SK-N-SH treated with all-trans-retinoic acid at 6 μM for 48 hours (cell line): ENCODE measurements at regions not wholly inside any gene's neighbourhood (a gene's known extent, or its start where the extent isn't known, plus 50 kb on each side); places are given as distances from the start of the nearest gene placed in this dataset.

Source experiments
- CREB5 ChIP-seq: fragments of 250-450 bp; sonication (Bioruptor Pico); IDR thresholded peaks from 2 replicates; pipeline ENCODE4 v1.5.1; 2020; ENCODE audit warnings: low read depth, mild to moderate bottlenecking, moderate library complexity
- RARB ChIP-seq: fragments of 250-450 bp; sonication (Bioruptor Pico); IDR thresholded peaks from 2 replicates; pipeline ENCODE4 v1.8.0; 2021; ENCODE audit warnings: mild to moderate bottlenecking, moderate library complexity
- ZFP30 ChIP-seq: fragments of 450-650 bp; formaldehyde crosslinking; IDR thresholded peaks from 2 replicates; pipeline ENCODE4 v1.5.0; 2022; ENCODE audit warnings: mild to moderate bottlenecking, moderate library complexity
- TF ChIP-seq, protein P1 (sequence below): fragments of 250-450 bp; sonication (Bioruptor Pico); IDR thresholded peaks from 2 replicates; pipeline ENCODE4 v1.5.1; 2021; ENCODE audit warnings: mild to moderate bottlenecking, moderate library complexity

- TF ChIP-seq, protein P1, sequence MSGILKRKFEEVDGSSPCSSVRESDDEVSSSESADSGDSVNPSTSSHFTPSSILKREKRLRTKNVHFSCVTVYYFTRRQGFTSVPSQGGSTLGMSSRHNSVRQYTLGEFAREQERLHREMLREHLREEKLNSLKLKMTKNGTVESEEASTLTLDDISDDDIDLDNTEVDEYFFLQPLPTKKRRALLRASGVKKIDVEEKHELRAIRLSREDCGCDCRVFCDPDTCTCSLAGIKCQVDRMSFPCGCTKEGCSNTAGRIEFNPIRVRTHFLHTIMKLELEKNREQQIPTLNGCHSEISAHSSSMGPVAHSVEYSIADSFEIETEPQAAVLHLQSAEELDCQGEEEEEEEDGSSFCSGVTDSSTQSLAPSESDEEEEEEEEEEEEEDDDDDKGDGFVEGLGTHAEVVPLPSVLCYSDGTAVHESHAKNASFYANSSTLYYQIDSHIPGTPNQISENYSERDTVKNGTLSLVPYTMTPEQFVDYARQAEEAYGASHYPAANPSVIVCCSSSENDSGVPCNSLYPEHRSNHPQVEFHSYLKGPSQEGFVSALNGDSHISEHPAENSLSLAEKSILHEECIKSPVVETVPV, result no peak
- TF ChIP-seq RARB (CRISPR knock-in tag), result no peak
- no peak for TF ChIP-seq ZFP30 (CRISPR knock-in tag)
- TF ChIP-seq CREB5 (CRISPR knock-in tag), result no peak
These were observed 158.9 kb downstream of the TMX1 start for GRCh38 chr14:51398898-51399297.
